Ishikawa (cell line): ENCODE measurements at regions not wholly inside any gene's neighbourhood (a gene's known extent, or its start where the extent isn't known, plus 50 kb on each side); places are given as distances from the start of the nearest gene placed in this dataset.

Experiments
- CEBPB ChIP-seq: IDR thresholded peaks from 2 replicates; pipeline ENCODE4 v1.6.1; 2012
- EP300 ChIP-seq: IDR thresholded peaks from 2 replicates; pipeline ENCODE4 v1.6.1; 2012; ENCODE audit warnings: borderline replicate concordance
- FOXM1 ChIP-seq: IDR thresholded peaks from 2 replicates; pipeline ENCODE4 v1.6.1; 2012; ENCODE audit warnings: low read depth, borderline replicate concordance
- NFIC ChIP-seq: IDR thresholded peaks from 2 replicates; pipeline ENCODE4 v1.6.1; 2012
- RAD21 ChIP-seq: IDR thresholded peaks from 2 replicates; pipeline ENCODE4 v1.6.1; 2012; ENCODE audit warnings: low read depth
- TAF1 ChIP-seq: IDR thresholded peaks from 2 replicates; pipeline ENCODE4 v1.6.1; 2012; ENCODE audit warnings: low read depth, mild to moderate bottlenecking
- TCF12 ChIP-seq: IDR thresholded peaks from 2 replicates; pipeline ENCODE4 v1.6.1; 2012; ENCODE audit warnings: low read depth
- TEAD4 ChIP-seq: IDR thresholded peaks from 2 replicates; pipeline ENCODE4 v1.6.1; 2012
- YY1 ChIP-seq: IDR thresholded peaks from 2 replicates; pipeline ENCODE4 v1.6.1; 2012; ENCODE audit warnings: low read depth
- ZBTB7A ChIP-seq: IDR thresholded peaks from 2 replicates; pipeline ENCODE4 v1.6.1; 2012; ENCODE audit warnings: low read depth
- TF ChIP-seq, protein P1 (sequence below): IDR thresholded peaks from 2 replicates; pipeline ENCODE4 v1.6.1; 2012
- TF ChIP-seq, protein P2 (sequence below): IDR thresholded peaks from 2 replicates; pipeline ENCODE4 v1.6.1; 2012

- no peak for TF ChIP-seq TAF1
- TF ChIP-seq RAD21: no peak
- no peak for TF ChIP-seq YY1
- no peak for TF ChIP-seq FOXM1
- no peak for TF ChIP-seq TEAD4
- TF ChIP-seq, protein P1, sequence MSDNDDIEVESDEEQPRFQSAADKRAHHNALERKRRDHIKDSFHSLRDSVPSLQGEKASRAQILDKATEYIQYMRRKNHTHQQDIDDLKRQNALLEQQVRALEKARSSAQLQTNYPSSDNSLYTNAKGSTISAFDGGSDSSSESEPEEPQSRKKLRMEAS: no peak
- TF ChIP-seq, protein P2, sequence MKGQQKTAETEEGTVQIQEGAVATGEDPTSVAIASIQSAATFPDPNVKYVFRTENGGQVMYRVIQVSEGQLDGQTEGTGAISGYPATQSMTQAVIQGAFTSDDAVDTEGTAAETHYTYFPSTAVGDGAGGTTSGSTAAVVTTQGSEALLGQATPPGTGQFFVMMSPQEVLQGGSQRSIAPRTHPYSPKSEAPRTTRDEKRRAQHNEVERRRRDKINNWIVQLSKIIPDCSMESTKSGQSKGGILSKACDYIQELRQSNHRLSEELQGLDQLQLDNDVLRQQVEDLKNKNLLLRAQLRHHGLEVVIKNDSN: no peak
- no peak for TF ChIP-seq CEBPB
- no peak for TF ChIP-seq TCF12
- no peak for TF ChIP-seq ZBTB7A
- no peak for TF ChIP-seq NFIC
- TF ChIP-seq EP300: no peak
Measured at GRCh38 chr1:195733408-195733807, 874.8 kb downstream of the KCNT2 start.
